SK-N-SH treated with all-trans-retinoic acid at 6 μM for 48 hours (cell line): ENCODE measurements at regions not wholly inside any gene's neighbourhood (a gene's known extent, or its start where the extent isn't known, plus 50 kb on each side); places are given as distances from the start of the nearest gene placed in this dataset.

Source experiments
- ATAC-seq: fragments of 200-7000 bp; cut with Tn5 transposase; 3 replicates; pipeline ENCODE4 v1.9.1; 2020; ENCODE audit warnings: mild to moderate bottlenecking, moderate library complexity
- ARNTL ChIP-seq: fragments of 450-650 bp; formaldehyde crosslinking; IDR thresholded peaks from 2 replicates; pipeline ENCODE4 v1.5.0; 2020; ENCODE audit warnings: low read depth, mild to moderate bottlenecking, moderate library complexity, borderline replicate concordance
- BACH2 ChIP-seq: fragments of 250-450 bp; sonication (Bioruptor Pico); IDR thresholded peaks from 2 replicates; pipeline ENCODE4 v1.9.0; 2021; ENCODE audit warnings: mild to moderate bottlenecking, borderline replicate concordance
- CREB5 ChIP-seq: fragments of 250-450 bp; sonication (Bioruptor Pico); IDR thresholded peaks from 2 replicates; pipeline ENCODE4 v1.5.1; 2020; ENCODE audit warnings: low read depth, mild to moderate bottlenecking, moderate library complexity
- ESRRG ChIP-seq: fragments of 250-450 bp; sonication (Bioruptor Pico); IDR thresholded peaks from 2 replicates; pipeline ENCODE4 v1.6.1; 2021; ENCODE audit warnings: mild to moderate bottlenecking
- GLIS3 ChIP-seq: fragments of 250-450 bp; sonication (Bioruptor Pico); IDR thresholded peaks from 2 replicates; pipeline ENCODE4 v1.5.0; 2020; ENCODE audit warnings: mild to moderate bottlenecking, moderate library complexity
- ISL1 ChIP-seq: fragments of 250-450 bp; sonication (Bioruptor Pico); IDR thresholded peaks from 2 replicates; pipeline ENCODE4 v2.1.2; 2022; ENCODE audit warnings: mild to moderate bottlenecking, moderate library complexity
- POU6F1 ChIP-seq: fragments of 250-450 bp; sonication (Bioruptor Pico); IDR thresholded peaks from 2 replicates; pipeline ENCODE4 v1.8.0; 2021; ENCODE audit warnings: low read depth, mild to moderate bottlenecking, moderate library complexity, borderline replicate concordance
- PPARA ChIP-seq: fragments of 250-450 bp; sonication (Bioruptor Pico); IDR thresholded peaks from 2 replicates; pipeline ENCODE4 v1.5.0; 2020; ENCODE audit warnings: mild to moderate bottlenecking, borderline replicate concordance
- RARB ChIP-seq: fragments of 250-450 bp; sonication (Bioruptor Pico); IDR thresholded peaks from 2 replicates; pipeline ENCODE4 v1.8.0; 2021; ENCODE audit warnings: mild to moderate bottlenecking, moderate library complexity
- SNAI2 ChIP-seq: fragments of 250-450 bp; sonication (Bioruptor Pico); IDR thresholded peaks from 2 replicates; pipeline ENCODE4 v1.5.0; 2020; ENCODE audit warnings: mild to moderate bottlenecking, moderate library complexity
- TCF4 ChIP-seq: fragments of 250-450 bp; sonication (Bioruptor Pico); IDR thresholded peaks from 2 replicates; pipeline ENCODE4 v1.8.0; 2021; ENCODE audit warnings: mild to moderate bottlenecking, moderate library complexity, borderline replicate concordance
- TOX ChIP-seq: fragments of 250-450 bp; sonication (Bioruptor Pico); IDR thresholded peaks from 2 replicates; pipeline ENCODE4 v1.8.0; 2021; ENCODE audit warnings: mild to moderate bottlenecking, moderate library complexity, borderline replicate concordance
- TSHZ2 ChIP-seq: fragments of 250-450 bp; sonication (Bioruptor Pico); IDR thresholded peaks from 2 replicates; pipeline ENCODE4 v1.5.0; 2020; ENCODE audit warnings: mild to moderate bottlenecking, moderate library complexity
- ZFP3 ChIP-seq: fragments of 250-450 bp; sonication (Bioruptor Pico); IDR thresholded peaks from 2 replicates; pipeline ENCODE4 v1.5.0; 2020; ENCODE audit warnings: mild to moderate bottlenecking, moderate library complexity
- ZFP30 ChIP-seq: fragments of 450-650 bp; formaldehyde crosslinking; IDR thresholded peaks from 2 replicates; pipeline ENCODE4 v1.5.0; 2022; ENCODE audit warnings: mild to moderate bottlenecking, moderate library complexity
- ZNF70 ChIP-seq: fragments of 450-650 bp; formaldehyde crosslinking; IDR thresholded peaks from 2 replicates; pipeline ENCODE4 v1.5.0; 2020; ENCODE audit warnings: mild to moderate bottlenecking, moderate library complexity
- ZNF8 ChIP-seq: fragments of 450-650 bp; formaldehyde crosslinking; IDR thresholded peaks from 2 replicates; pipeline ENCODE4 v1.5.0; 2020; ENCODE audit warnings: mild to moderate bottlenecking, moderate library complexity
- TF ChIP-seq, protein P1 (sequence below): fragments of 250-450 bp; sonication (Bioruptor Pico); IDR thresholded peaks from 2 replicates; pipeline ENCODE4 v1.5.1; 2021; ENCODE audit warnings: mild to moderate bottlenecking, moderate library complexity

- TF ChIP-seq POU6F1 (CRISPR knock-in tag) (no peak), TCF4 (no peak), RARB (CRISPR knock-in tag) (no peak)
Measured at GRCh38 chr21:16418642-16419041, 688.9 kb downstream of the USP25 start (continued).

DNA sequence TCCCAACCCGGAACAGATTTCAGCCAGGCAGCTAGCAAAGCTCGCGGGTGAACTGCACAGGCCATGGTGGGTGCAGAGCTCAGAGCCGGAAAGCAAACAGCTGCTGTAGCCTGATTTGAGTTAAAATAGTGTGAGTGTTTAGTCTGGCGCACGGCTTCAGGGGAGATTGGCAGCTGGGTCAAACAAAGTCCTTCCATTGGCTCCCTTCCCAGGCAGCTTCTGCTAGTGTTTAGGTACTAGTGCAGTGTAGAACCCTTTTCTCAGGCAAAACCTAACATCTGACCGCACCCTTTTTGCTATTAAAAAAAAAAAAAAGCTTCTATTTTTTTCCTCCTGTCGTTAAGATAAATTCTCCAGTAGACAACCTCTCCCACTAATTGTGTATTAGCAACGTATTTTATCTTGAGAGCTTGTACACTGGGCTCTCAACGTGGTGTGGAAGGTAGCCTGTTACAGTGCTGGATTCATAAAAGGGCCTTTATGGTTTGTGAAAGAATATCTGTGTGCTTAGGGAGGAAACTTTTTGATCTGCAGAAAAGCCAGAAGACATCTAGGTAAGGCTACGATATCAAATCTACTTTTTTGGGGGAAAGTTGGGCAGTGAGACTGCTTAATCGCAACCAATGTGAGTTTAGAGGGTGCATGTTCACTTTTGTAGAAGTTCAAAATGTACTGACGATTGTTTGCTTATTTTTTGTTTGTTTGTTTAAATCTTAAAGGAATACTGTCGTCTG lies 689.6 kb downstream of the USP25 start:
- TF ChIP-seq TSHZ2 (peak; percentile 72), ARNTL (CRISPR knock-in tag) (no peak), GLIS3 (CRISPR knock-in tag) (no peak), ISL1 (CRISPR knock-in tag) (no peak)
- TF ChIP-seq, all 23 proteins: peak for 1
- peak; percentile 67 for ATAC-seq

DNA sequence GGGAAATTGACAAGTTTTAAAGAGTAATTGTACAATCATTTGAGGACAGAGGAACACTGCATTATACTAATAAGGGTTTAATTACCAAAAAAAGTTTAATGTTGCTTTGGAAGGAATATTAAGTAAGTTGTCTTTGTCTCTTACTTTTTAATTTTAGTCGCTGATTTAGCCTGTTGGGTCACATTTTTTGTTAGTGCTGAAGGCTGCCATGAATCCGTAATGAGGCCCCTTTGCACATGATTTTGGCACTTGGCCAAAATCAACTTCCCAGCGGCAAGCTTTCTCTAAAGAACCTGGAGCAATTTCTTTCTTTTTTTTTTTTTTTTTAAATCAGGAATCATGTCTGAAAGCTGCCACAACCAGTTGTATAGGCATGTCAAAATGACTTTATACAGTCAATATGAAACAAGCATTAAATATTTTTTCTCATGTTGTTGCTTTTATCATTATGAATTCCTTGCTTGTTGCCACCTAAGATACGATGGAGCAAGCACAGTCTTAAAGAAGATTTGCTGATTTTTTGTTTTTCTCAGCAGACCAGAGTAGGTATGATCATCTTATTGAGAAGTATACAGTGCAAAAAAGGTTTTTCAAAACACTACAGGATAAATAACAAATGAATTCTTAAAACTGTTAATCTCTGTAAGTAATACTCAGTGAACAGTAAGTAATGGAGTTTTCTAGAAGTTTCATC lies 690.4 kb downstream of the USP25 start:
- no peak for ATAC-seq
- no peak for TF ChIP-seq ISL1 (CRISPR knock-in tag)
- TF ChIP-seq ESRRG (CRISPR knock-in tag): no peak
- no peak for TF ChIP-seq ZFP30
- no peak for TF ChIP-seq ARNTL (CRISPR knock-in tag)
- no peak for TF ChIP-seq ZFP3 (CRISPR knock-in tag)
- TF ChIP-seq SNAI2 (CRISPR knock-in tag): 0 out of 2 replicates have a peak, but pooled peaks have one; percentile 30
- TF ChIP-seq POU6F1 (CRISPR knock-in tag): no peak
- TF ChIP-seq CREB5 (CRISPR knock-in tag): no peak

GRCh38 chr21:16421007-16421406 lies 691.2 kb downstream of the USP25 start:
- TF ChIP-seq ESRRG (CRISPR knock-in tag) (no peak), ZFP3 (CRISPR knock-in tag) (no peak), ZNF70 (CRISPR knock-in tag) (no peak)
- TF ChIP-seq, protein P1, sequence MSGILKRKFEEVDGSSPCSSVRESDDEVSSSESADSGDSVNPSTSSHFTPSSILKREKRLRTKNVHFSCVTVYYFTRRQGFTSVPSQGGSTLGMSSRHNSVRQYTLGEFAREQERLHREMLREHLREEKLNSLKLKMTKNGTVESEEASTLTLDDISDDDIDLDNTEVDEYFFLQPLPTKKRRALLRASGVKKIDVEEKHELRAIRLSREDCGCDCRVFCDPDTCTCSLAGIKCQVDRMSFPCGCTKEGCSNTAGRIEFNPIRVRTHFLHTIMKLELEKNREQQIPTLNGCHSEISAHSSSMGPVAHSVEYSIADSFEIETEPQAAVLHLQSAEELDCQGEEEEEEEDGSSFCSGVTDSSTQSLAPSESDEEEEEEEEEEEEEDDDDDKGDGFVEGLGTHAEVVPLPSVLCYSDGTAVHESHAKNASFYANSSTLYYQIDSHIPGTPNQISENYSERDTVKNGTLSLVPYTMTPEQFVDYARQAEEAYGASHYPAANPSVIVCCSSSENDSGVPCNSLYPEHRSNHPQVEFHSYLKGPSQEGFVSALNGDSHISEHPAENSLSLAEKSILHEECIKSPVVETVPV (CRISPR knock-in tag): no peak
- no peak for ATAC-seq

DNA sequence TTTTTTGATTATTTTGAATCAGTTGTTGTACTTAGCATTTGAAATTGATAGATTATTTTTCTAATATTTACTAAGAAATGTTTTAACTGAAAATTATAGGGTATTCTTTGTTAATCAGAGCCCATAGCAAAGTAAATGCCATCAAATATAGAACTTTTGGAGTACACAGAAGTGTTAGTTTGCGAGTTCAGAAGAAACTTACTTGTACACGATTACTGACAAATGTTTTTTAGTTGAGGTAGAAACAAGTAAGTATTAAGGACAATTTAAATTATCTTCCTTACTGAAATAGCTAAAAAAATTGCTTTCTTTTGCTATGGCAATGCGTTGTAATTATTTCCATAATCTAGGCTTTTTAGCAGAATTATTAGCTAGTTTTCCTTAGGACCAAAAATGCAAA lies 692.2 kb downstream of the USP25 start:
- TF ChIP-seq GLIS3 (CRISPR knock-in tag) (no peak), PPARA (no peak), ZNF8 (no peak), TOX (CRISPR knock-in tag) (no peak), BACH2 (no peak), RARB (CRISPR knock-in tag) (no peak)
- ATAC-seq: no peak
